ENCODE measurements at regions not wholly inside any gene's neighbourhood (a gene's known extent, or its start where the extent isn't known, plus 50 kb on each side); places are given as distances from the start of the nearest gene placed in this dataset.

- FAIRE-seq (no peak), DNase-seq (ENCODE audit: low read depth, low spot score) (no peak)
- dilution Hi-C loops (cut with MboI; ENCODE audit: extremely low pct_ligation_motif_present, low sequenced_read_pairs): no loop called here
These were observed 388.9 kb upstream of the MAP3K7 start for GRCh38 chr6:90975741-90976140.

GRCh38 chr6:90973188-90973587 is 386.3 kb upstream of the MAP3K7 start:
- Histone ChIP-seq H3K27me3 (ENCODE audit: control insufficient read depth, extremely low read depth, insufficient read depth, low read length) (no peaks in the 10 kb centered on the region), H3K4me2 (ENCODE audit: control insufficient read depth, extremely low read depth, insufficient read depth, low read depth, low read length) (no peak overlapping the region), H3K9me1 (ENCODE audit: control insufficient read depth, extremely low read depth, insufficient read depth, low read length) (no peaks in the 10 kb centered on the region), H3K4me3 (ENCODE audit: control insufficient read depth in 2 of 3, extremely low read depth in 1 of 3, insufficient read depth in 2 of 3, low read depth in 1 of 3, low read length in 3 of 3) (no peak overlapping the region), H3K4me1 (ENCODE audit: control insufficient read depth, extremely low read depth, insufficient read depth, low read length) (no peaks in the 10 kb centered on the region), H2AFZ (ENCODE audit: control insufficient read depth, low read length) (no peak overlapping the region), H3K27ac (ENCODE audit: control insufficient read depth, insufficient read depth, low read length) (no peak overlapping the region), H3K9ac (ENCODE audit: control insufficient read depth, extremely low read depth, insufficient read depth, low read length) (no peak overlapping the region), H3K79me2 (ENCODE audit: control insufficient read depth, insufficient read depth, low read length) (no peaks in the 10 kb centered on the region), H3K9me3 (ENCODE audit: control insufficient read depth, low read depth, low read length) (no peaks in the 10 kb centered on the region), H4K20me1 (ENCODE audit: control insufficient read depth, extremely low read depth, insufficient read depth, low read length) (no peaks in the 10 kb centered on the region), H3K36me3 (ENCODE audit: control insufficient read depth in 2 of 2, extremely low read depth in 1 of 2, insufficient read depth in 2 of 2, low read length in 2 of 2) (no peaks in the 10 kb centered on the region)
- dilution Hi-C loops (cut with MboI; ENCODE audit: extremely low pct_ligation_motif_present, low sequenced_read_pairs): no loop called here
- DNase-seq (ENCODE audit: low read depth, low spot score) (no peak), FAIRE-seq (no peak)
- no peak for TF ChIP-seq EZH2 (IDR thresholded peaks at IDR 0.05; ENCODE audit: low read length)
- no peak for TF ChIP-seq CTCF (optimal IDR thresholded peaks at IDR 0.05 in 1 of 3, IDR thresholded peaks at IDR 0.05 in 1 of 3, conservative IDR thresholded peaks at IDR 0.05 in 1 of 3; ENCODE audit: extremely low read depth in 1 of 3, insufficient read depth in 2 of 3, low read length in 3 of 3)

More at GRCh38 chr6:90975741-90976140, 388.9 kb upstream of the MAP3K7 start:
- TF ChIP-seq EZH2 (IDR thresholded peaks at IDR 0.05; ENCODE audit: low read length): no peak
- Histone ChIP-seq H3K27me3 (ENCODE audit: control insufficient read depth, extremely low read depth, insufficient read depth, low read length) (no peaks in the 10 kb centered on the region), H4K20me1 (ENCODE audit: control insufficient read depth, extremely low read depth, insufficient read depth, low read length) (no peaks in the 10 kb centered on the region), H3K4me3 (ENCODE audit: control insufficient read depth in 2 of 3, extremely low read depth in 1 of 3, insufficient read depth in 2 of 3, low read depth in 1 of 3, low read length in 3 of 3) (no peak overlapping the region), H3K9me1 (ENCODE audit: control insufficient read depth, extremely low read depth, insufficient read depth, low read length) (no peaks in the 10 kb centered on the region), H3K9ac (ENCODE audit: control insufficient read depth, extremely low read depth, insufficient read depth, low read length) (no peak overlapping the region), H3K4me2 (ENCODE audit: control insufficient read depth, extremely low read depth, insufficient read depth, low read depth, low read length) (no peak overlapping the region), H3K9me3 (ENCODE audit: control insufficient read depth, low read depth, low read length) (no peaks in the 10 kb centered on the region), H3K4me1 (ENCODE audit: control insufficient read depth, extremely low read depth, insufficient read depth, low read length) (no peaks in the 10 kb centered on the region), H2AFZ (ENCODE audit: control insufficient read depth, low read length) (no peak overlapping the region), H3K36me3 (ENCODE audit: control insufficient read depth in 2 of 2, extremely low read depth in 1 of 2, insufficient read depth in 2 of 2, low read length in 2 of 2) (no peaks in the 10 kb centered on the region), H3K27ac (ENCODE audit: control insufficient read depth, insufficient read depth, low read length) (no peak overlapping the region), H3K79me2 (ENCODE audit: control insufficient read depth, insufficient read depth, low read length) (no peaks in the 10 kb centered on the region)

- Histone ChIP-seq H3K4me3 (ENCODE audit: control insufficient read depth in 2 of 3, extremely low read depth in 1 of 3, insufficient read depth in 2 of 3, low read depth in 1 of 3, low read length in 3 of 3) (no peak overlapping the region), H3K79me2 (ENCODE audit: control insufficient read depth, insufficient read depth, low read length) (no peaks in the 10 kb centered on the region), H3K9me1 (ENCODE audit: control insufficient read depth, extremely low read depth, insufficient read depth, low read length) (no peaks in the 10 kb centered on the region), H2AFZ (ENCODE audit: control insufficient read depth, low read length) (no peak overlapping the region), H3K36me3 (ENCODE audit: control insufficient read depth in 2 of 2, extremely low read depth in 1 of 2, insufficient read depth in 2 of 2, low read length in 2 of 2) (no peaks in the 10 kb centered on the region), H3K9ac (ENCODE audit: control insufficient read depth, extremely low read depth, insufficient read depth, low read length) (no peak overlapping the region), H3K9me3 (ENCODE audit: control insufficient read depth, low read depth, low read length) (no peaks in the 10 kb centered on the region), H3K4me2 (ENCODE audit: control insufficient read depth, extremely low read depth, insufficient read depth, low read depth, low read length) (no peak overlapping the region), H3K4me1 (ENCODE audit: control insufficient read depth, extremely low read depth, insufficient read depth, low read length) (no peaks in the 10 kb centered on the region), H4K20me1 (ENCODE audit: control insufficient read depth, extremely low read depth, insufficient read depth, low read length) (no peaks in the 10 kb centered on the region), H3K27ac (ENCODE audit: control insufficient read depth, insufficient read depth, low read length) (no peak overlapping the region), H3K27me3 (ENCODE audit: control insufficient read depth, extremely low read depth, insufficient read depth, low read length) (no peaks in the 10 kb centered on the region)
- no peak for TF ChIP-seq CTCF (optimal IDR thresholded peaks at IDR 0.05 in 1 of 3, IDR thresholded peaks at IDR 0.05 in 1 of 3, conservative IDR thresholded peaks at IDR 0.05 in 1 of 3; ENCODE audit: extremely low read depth in 1 of 3, insufficient read depth in 2 of 3, low read length in 3 of 3)
- TF ChIP-seq EZH2 (IDR thresholded peaks at IDR 0.05; ENCODE audit: low read length): no peak
- DNase-seq (ENCODE audit: low read depth, low spot score) (no peak), FAIRE-seq (no peak)
- dilution Hi-C loops (cut with MboI; ENCODE audit: extremely low pct_ligation_motif_present, low sequenced_read_pairs): no loop called here
These were observed 383.8 kb upstream of the MAP3K7 start for GRCh38 chr6:90970672-90971071.

Measured in keratinocyte (primary cell).